Hepatocyte (in vitro differentiated cells): ENCODE measurements at regions not wholly inside any gene's neighbourhood (a gene's known extent, or its start where the extent isn't known, plus 50 kb on each side); places are given as distances from the start of the nearest gene placed in this dataset.
"Not testable (repeated sequence)": the region's sequence is repeated elsewhere in the genome, so short reads cannot be mapped to it uniquely, and the experiment has no call there.

Source experiments
- DNase-seq: peaks from one replicate; pipeline ENCODE4 v3.0.0-alpha.2; 2016; ENCODE audit warnings: low spot score
- H2AFZ ChIP-seq: fragments of 200-600 bp; sonication (generic); 2 replicates; pipeline ENCODE4 v1.6.0; 2016; ENCODE audit warnings: antibody characterized with exemption, mild to moderate bottlenecking
- H3K27ac ChIP-seq: fragments of 200-600 bp; sonication (generic); 2 replicates; pipeline ENCODE4 v1.5.1; 2016; ENCODE audit warnings: mild to moderate bottlenecking
- H3K27me3 ChIP-seq: fragments of 200-600 bp; sonication (generic); 2 replicates; pipeline ENCODE4 v1.6.1; 2016
- H3K36me3 ChIP-seq: fragments of 200-600 bp; sonication (generic); replicated peaks from 2 replicates; pipeline ENCODE4 v1.5.1; 2016; ENCODE audit warnings: low read depth; ENCODE audit not compliant: insufficient read depth
- H3K4me1 ChIP-seq: fragments of 200-600 bp; sonication (generic); 2 replicates; pipeline ENCODE4 v1.5.1; 2016; ENCODE audit warnings: mild to moderate bottlenecking, moderate library complexity; ENCODE audit not compliant: insufficient read depth
- H3K4me2 ChIP-seq: fragments of 200-600 bp; sonication (generic); 2 replicates; pipeline ENCODE4 v1.6.0; 2016
- H3K4me3 ChIP-seq: fragments of 200-600 bp; sonication (generic); 2 replicates; pipeline ENCODE4 v1.5.1; 2016; ENCODE audit warnings: mild to moderate bottlenecking
- H3K79me2 ChIP-seq: fragments of 200-600 bp; sonication (generic); 2 replicates; pipeline ENCODE4 v1.6.0; 2017; ENCODE audit warnings: mild to moderate bottlenecking
- H3K9me2 ChIP-seq: fragments of 200-600 bp; sonication (generic); replicated peaks from 2 replicates; pipeline ENCODE4 v1.6.0; 2017; ENCODE audit warnings: mild to moderate bottlenecking; ENCODE audit not compliant: insufficient read depth
- H3K9me3 ChIP-seq: fragments of 200-600 bp; sonication (generic); 2 replicates; pipeline ENCODE4 v1.5.1; 2016; ENCODE audit warnings: low read depth, mild to moderate bottlenecking
- H4K20me1 ChIP-seq: fragments of 200-600 bp; sonication (generic); 2 replicates; pipeline ENCODE4 v1.6.0; 2016; ENCODE audit warnings: mild to moderate bottlenecking; ENCODE audit not compliant: insufficient read depth, poor library complexity, severe bottlenecking
- CTCF ChIP-seq: fragments of 200-600 bp; sonication (generic); IDR thresholded peaks from 2 replicates; pipeline ENCODE4 v1.5.1; 2016; ENCODE audit warnings: antibody characterized with exemption, mild to moderate bottlenecking; ENCODE audit not compliant: poor library complexity
- EZH2 ChIP-seq: fragments of 200-600 bp; sonication (generic); IDR thresholded peaks from 2 replicates; pipeline ENCODE4 v1.6.1; 2016; ENCODE audit warnings: antibody characterized with exemption, mild to moderate bottlenecking, borderline replicate concordance
- EZH2phosphoT487 ChIP-seq: fragments of 200-600 bp; sonication (generic); IDR thresholded peaks from one replicate; pipeline ENCODE4 v1.6.1; 2018; ENCODE audit warnings: antibody characterized with exemption, mild to moderate bottlenecking, low read depth, moderate library complexity; ENCODE audit not compliant: unreplicated experiment, severe bottlenecking
- WGBS: methylation state at CpG from one replicate; pipeline ENCODE4 v1.1.6; 2016; ENCODE audit warnings: low lambda C conversion rate; ENCODE audit errors: missing lambda C conversion rate; 5-methylcytosine and 5-hydroxymethylcytosine counted together

DNA sequence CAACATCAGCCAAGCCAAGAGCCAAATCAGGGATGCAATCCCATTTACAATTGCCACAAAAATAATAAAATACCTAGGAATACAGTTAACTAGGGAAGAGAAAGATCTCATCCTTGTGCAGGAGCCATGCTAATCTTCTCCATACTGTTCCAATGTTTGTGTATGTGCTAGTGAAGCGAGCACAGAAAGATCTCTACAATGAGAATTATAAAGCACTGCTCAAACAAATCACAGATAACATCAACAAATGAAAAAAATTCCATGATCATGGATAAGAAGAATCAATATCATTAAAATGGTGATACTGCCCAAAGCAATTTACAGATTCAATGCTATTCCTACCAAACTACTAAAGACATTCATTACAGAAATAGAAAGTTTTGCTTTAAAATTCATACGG, 215.6 kb downstream of the FOXG1 start:
- Histone ChIP-seq H3K4me1 (no peaks in the 10 kb centered on the region), H2AFZ (no peak overlapping the region), H3K27me3 (no peaks in the 10 kb centered on the region), H3K4me2 (no peak overlapping the region), H3K9me3 (no peaks in the 10 kb centered on the region), H3K4me3 (no peak overlapping the region), H3K79me2 (no peaks in the 10 kb centered on the region), H4K20me1 (no peaks in the 10 kb centered on the region), H3K9me2 (no peaks in the 10 kb centered on the region), H3K27ac (no peak overlapping the region), H3K36me3 (no peaks in the 10 kb centered on the region)
- no peak for DNase-seq
- WGBS, result 85% methylated on average over 2 of the region's 2 CpGs
- TF ChIP-seq CTCF (no peak), EZH2 (no peak), EZH2phosphoT487 (no peak)

GRCh38 chr14:28983279-28983678, 216.7 kb downstream of the FOXG1 start:
- Histone ChIP-seq H3K9me2 (no peaks in the 10 kb centered on the region), H3K36me3 (no peaks in the 10 kb centered on the region), H3K79me2 (no peaks in the 10 kb centered on the region), H3K4me3 (no peak overlapping the region), H3K4me2 (no peak overlapping the region), H3K27ac (no peak overlapping the region), H3K27me3 (no peaks in the 10 kb centered on the region), H3K4me1 (no peaks in the 10 kb centered on the region), H4K20me1 (no peaks in the 10 kb centered on the region), H3K9me3 (no peaks in the 10 kb centered on the region), H2AFZ (no peak overlapping the region)
- 79% methylated on average over 4 of the region's 4 CpGs for WGBS
- DNase-seq, result no peak
- TF ChIP-seq EZH2phosphoT487 (no peak), CTCF (no peak), EZH2 (no peak)

GRCh38 chr14:28987516-28987915, 220.9 kb downstream of the FOXG1 start:
- no peak for DNase-seq
- Histone ChIP-seq H3K4me3 (no peak overlapping the region), H3K27ac (no peak overlapping the region), H3K9me3 (no peaks in the 10 kb centered on the region), H4K20me1 (no peaks in the 10 kb centered on the region), H3K4me1 (no peaks in the 10 kb centered on the region), H3K36me3 (no peaks in the 10 kb centered on the region), H3K9me2 (no peaks in the 10 kb centered on the region), H3K27me3 (no peaks in the 10 kb centered on the region), H3K79me2 (no peaks in the 10 kb centered on the region), H3K4me2 (no peak overlapping the region), H2AFZ (no peak overlapping the region)
- TF ChIP-seq EZH2phosphoT487 (no peak), CTCF (no peak), EZH2 (no peak)

DNA sequence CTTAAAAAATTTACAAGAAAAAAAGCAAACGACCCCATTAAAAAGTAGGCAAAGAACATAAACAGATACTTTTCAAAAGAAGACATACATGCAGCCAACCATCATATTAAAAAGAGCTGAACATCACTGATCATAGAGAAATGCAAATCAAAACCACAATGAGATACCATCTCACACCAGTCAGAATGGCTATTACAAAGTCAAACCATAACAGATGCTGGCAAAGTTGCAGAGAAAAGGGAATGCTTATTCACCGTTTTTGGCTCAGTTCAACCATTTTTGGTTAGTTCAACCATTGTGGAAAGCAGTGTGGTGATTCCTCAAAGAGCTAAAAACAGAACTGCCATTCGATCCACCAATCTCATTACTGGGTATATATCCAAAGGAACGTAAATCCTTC, 230.6 kb downstream of the FOXG1 start:
- H2AFZ ChIP-seq, H3K4me3 ChIP-seq, H3K9me2 ChIP-seq, H3K27ac ChIP-seq, DNase-seq, H3K79me2 ChIP-seq, H3K36me3 ChIP-seq, H4K20me1 ChIP-seq, H3K4me1 ChIP-seq, H3K4me2 ChIP-seq, H3K27me3 ChIP-seq, H3K9me3 ChIP-seq: not testable (repeated sequence)
- WGBS, result 74% methylated on average over 4 of the region's 4 CpGs
